H1 (cell line): ENCODE measurements at regions not wholly inside any gene's neighbourhood (a gene's known extent, or its start where the extent isn't known, plus 50 kb on each side); places are given as distances from the start of the nearest gene placed in this dataset.

Experiments used
- EP300 ChIP-seq, 2 experiments: IDR thresholded peaks; 1 replicate in 1 of 2; 2 replicates in 1 of 2; pipeline ENCODE4 v1.6.1; 2011 to 2012; ENCODE audit warnings: low read depth in 2 of 2, low read length in 2 of 2, mild to moderate bottlenecking in 2 of 2, borderline replicate concordance in 1 of 2, inconsistent platforms in 1 of 2, moderate library complexity in 1 of 2
- TF ChIP-seq, protein P1 (sequence below): IDR thresholded peaks from 2 replicates; pipeline ENCODE4 v1.6.1; 2012; ENCODE audit warnings: inconsistent platforms
- TF ChIP-seq, protein P2 (sequence below): IDR thresholded peaks from 2 replicates; pipeline ENCODE4 v1.6.1; 2012; ENCODE audit warnings: inconsistent platforms

DNA sequence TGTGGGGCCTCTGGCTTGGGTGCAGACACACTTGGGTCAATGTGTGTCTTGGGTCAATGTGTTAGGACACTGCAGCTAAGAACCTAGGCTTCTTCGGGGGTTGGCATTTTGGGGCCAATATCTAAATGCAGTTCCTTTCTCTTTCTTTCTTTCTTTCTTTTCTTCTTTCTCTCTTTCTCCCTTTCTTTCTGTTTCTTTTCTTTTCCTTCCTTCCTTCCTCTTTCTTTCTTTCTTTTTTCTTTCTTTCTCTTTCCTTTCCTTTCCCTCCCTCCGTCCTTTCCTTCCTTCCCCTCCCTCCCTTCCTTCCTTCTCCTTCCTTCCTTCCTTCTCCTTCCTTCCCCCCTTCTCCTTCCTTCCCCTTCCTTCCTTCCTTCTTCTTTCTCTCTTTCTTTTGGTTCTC, 57.7 kb upstream of the OSR1 start (continued):
- TF ChIP-seq EP300 (IDR thresholded peaks at IDR 0.05; ENCODE audit: borderline replicate concordance in 1 of 2, low read depth in 2 of 2, low read length in 2 of 2): no peak
- TF ChIP-seq, protein P1, sequence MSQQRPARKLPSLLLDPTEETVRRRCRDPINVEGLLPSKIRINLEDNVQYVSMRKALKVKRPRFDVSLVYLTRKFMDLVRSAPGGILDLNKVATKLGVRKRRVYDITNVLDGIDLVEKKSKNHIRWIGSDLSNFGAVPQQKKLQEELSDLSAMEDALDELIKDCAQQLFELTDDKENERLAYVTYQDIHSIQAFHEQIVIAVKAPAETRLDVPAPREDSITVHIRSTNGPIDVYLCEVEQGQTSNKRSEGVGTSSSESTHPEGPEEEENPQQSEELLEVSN: no peak
- TF ChIP-seq, protein P2, sequence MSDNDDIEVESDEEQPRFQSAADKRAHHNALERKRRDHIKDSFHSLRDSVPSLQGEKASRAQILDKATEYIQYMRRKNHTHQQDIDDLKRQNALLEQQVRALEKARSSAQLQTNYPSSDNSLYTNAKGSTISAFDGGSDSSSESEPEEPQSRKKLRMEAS: no peak
